Vagina (tissue), 2 donors: ENCODE measurements at regions not wholly inside any gene's neighbourhood (a gene's known extent, or its start where the extent isn't known, plus 50 kb on each side); places are given as distances from the start of the nearest gene placed in this dataset.
"Not testable (repeated sequence)": the region's sequence is repeated elsewhere in the genome, so short reads cannot be mapped to it uniquely, and the experiment has no call there.

Experiments used
- CTCF ChIP-seq, 3 experiments: fragments of 450-650 bp in 2 of 3; fragments of 200-600 bp in 1 of 3; sonication (generic) in 1 of 3; IDR thresholded peaks; one replicate each; pipeline ENCODE4 v1.5.1; 2017 to 2019; ENCODE audit warnings: antibody characterized with exemption in 3 of 3, mild to moderate bottlenecking in 2 of 3, moderate library complexity in 2 of 3
- POLR2A ChIP-seq, 2 donors: fragments of 450-650 bp; IDR thresholded peaks; one replicate each; pipeline ENCODE4 v1.6.1; 2017; ENCODE audit warnings: antibody characterized with exemption in 2 of 2, mild to moderate bottlenecking in 2 of 2, moderate library complexity in 2 of 2
- POLR2AphosphoS5 ChIP-seq, 2 donors: sonication (generic); formaldehyde crosslinking; IDR thresholded peaks; one replicate each; pipeline ENCODE4 v1.9.0; 2017; ENCODE audit warnings: antibody characterized with exemption in 2 of 2, mild to moderate bottlenecking in 2 of 2, low read depth in 1 of 2; ENCODE audit not compliant: insufficient read depth in 1 of 2

DNA sequence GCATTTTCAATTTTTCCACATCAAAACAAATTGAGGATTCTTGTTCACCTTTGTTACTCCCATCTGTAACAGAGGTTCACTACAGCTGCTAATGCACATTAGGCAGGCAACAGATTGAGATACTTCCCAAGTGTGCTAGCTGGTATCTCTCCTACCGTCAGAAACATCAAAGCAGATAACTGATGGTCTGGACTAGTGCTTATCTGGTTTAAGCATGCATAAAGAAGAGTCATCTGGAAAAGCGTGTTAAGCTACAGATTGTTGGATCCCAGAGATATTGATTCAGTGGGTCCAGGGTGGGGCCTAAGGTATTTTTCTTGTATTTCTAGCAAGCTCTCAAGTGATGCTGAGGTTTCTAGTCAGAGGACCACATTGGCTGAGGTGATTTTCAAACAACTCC lies 122.0 kb upstream of the NEK3 start:
- not testable (repeated sequence) for TF ChIP-seq CTCF (IDR thresholded peaks at IDR 0.05); POLR2AphosphoS5 (IDR thresholded peaks at IDR 0.05; ENCODE audit: insufficient read depth in 1 of 2, low read depth in 1 of 2); POLR2A (IDR thresholded peaks at IDR 0.05)
